ENCODE measurements at regions not wholly inside any gene's neighbourhood (a gene's known extent, or its start where the extent isn't known, plus 50 kb on each side); places are given as distances from the start of the nearest gene placed in this dataset.

GRCh38 chr13:92954746-92955145 lies 271.9 kb upstream of the GPC6 start:
- H3K9me3 ChIP-seq (ENCODE audit: control insufficient read depth in 1 of 2, insufficient read depth in 1 of 2, low read length in 2 of 2) = peaks cover 0 to 2% of the 10 kb centered on the region in 2 experiments
- ChIA-PET CTCF (no interaction called here), POLR2A (no interaction called here)
- H3K27ac ChIP-seq (ENCODE audit: low read depth in 1 of 2, low read length in 2 of 2) = no peak overlapping the region
- no peaks in the 10 kb centered on the region for H3K36me3 ChIP-seq (ENCODE audit: insufficient read depth, low read length)
- Mint-ChIP-seq H3K4me3 (no peak overlapping the region), H3K27me3 (no peaks in the 10 kb centered on the region), H3K4me1 (ENCODE audit: low read depth) (no peaks in the 10 kb centered on the region), H3K27ac (no peak overlapping the region), H3K9me3 (peaks cover 5% of the 10 kb centered on the region), H3K36me3 (ENCODE audit: low read depth) (no peaks in the 10 kb centered on the region)
- TF ChIP-seq CTCF (IDR thresholded peaks at IDR 0.05) = no peak
- DNase-seq = no peak
- ATAC-seq (ENCODE audit: poor library complexity) = no peak
- H3K27me3 ChIP-seq (ENCODE audit: control insufficient read depth in 1 of 2, insufficient read depth in 2 of 2, low read length in 2 of 2) = no peaks in the 10 kb centered on the region
- H3K4me3 ChIP-seq (ENCODE audit: low read length) = no peak overlapping the region
- intact Hi-C loops (cut with DNase I, micrococcal nuclease) = no loop called here
- H3K4me1 ChIP-seq (ENCODE audit: insufficient read depth, low read length) = no peaks in the 10 kb centered on the region

- Mint-ChIP-seq H3K4me3 (no peak overlapping the region), H3K4me1 (ENCODE audit: low read depth) (no peaks in the 10 kb centered on the region), H3K9me3 (peaks cover 10% of the 10 kb centered on the region), H3K27me3 (no peaks in the 10 kb centered on the region), H3K27ac (no peak overlapping the region), H3K36me3 (ENCODE audit: low read depth) (no peaks in the 10 kb centered on the region)
- Histone ChIP-seq H3K4me1 (ENCODE audit: insufficient read depth, low read length) (no peaks in the 10 kb centered on the region), H3K27ac (ENCODE audit: low read depth in 1 of 2, low read length in 2 of 2) (no peak overlapping the region), H3K4me3 (ENCODE audit: low read length) (no peak overlapping the region), H3K36me3 (ENCODE audit: insufficient read depth, low read length) (no peaks in the 10 kb centered on the region), H3K9me3 (ENCODE audit: control insufficient read depth in 1 of 2, insufficient read depth in 1 of 2, low read length in 2 of 2) (peaks cover 0 to 4% of the 10 kb centered on the region in 2 experiments), H3K27me3 (ENCODE audit: control insufficient read depth in 1 of 2, insufficient read depth in 2 of 2, low read length in 2 of 2) (no peaks in the 10 kb centered on the region)
- ChIA-PET CTCF (no interaction called here), POLR2A (no interaction called here)
- intact Hi-C loops (cut with DNase I, micrococcal nuclease) = no loop called here
- DNase-seq = no peak
- ATAC-seq (ENCODE audit: poor library complexity) = no peak
- TF ChIP-seq CTCF (IDR thresholded peaks at IDR 0.05) = no peak
Measured at GRCh38 chr13:92959790-92960189, 266.8 kb upstream of the GPC6 start.

GRCh38 chr13:92963029-92963428 lies 263.6 kb upstream of the GPC6 start:
- intact Hi-C loops (cut with DNase I, micrococcal nuclease) = no loop called here
- ATAC-seq (ENCODE audit: poor library complexity) = no peak
- H3K36me3 Mint-ChIP-seq (ENCODE audit: low read depth) = no peaks in the 10 kb centered on the region
- H3K27me3 ChIP-seq (ENCODE audit: control insufficient read depth in 1 of 2, insufficient read depth in 2 of 2, low read length in 2 of 2) = no peaks in the 10 kb centered on the region
- ChIA-PET CTCF (no interaction called here), POLR2A (no interaction called here)
- DNase-seq = no peak
- no peak overlapping the region for H3K4me3 ChIP-seq (ENCODE audit: low read length)
- peaks cover 5% of the 10 kb centered on the region for H3K9me3 Mint-ChIP-seq
- H3K27me3 Mint-ChIP-seq = no peaks in the 10 kb centered on the region
- H3K4me3 Mint-ChIP-seq = no peak overlapping the region
- no peaks in the 10 kb centered on the region for H3K4me1 ChIP-seq (ENCODE audit: insufficient read depth, low read length)
- H3K9me3 ChIP-seq (ENCODE audit: control insufficient read depth in 1 of 2, insufficient read depth in 1 of 2, low read length in 2 of 2) = peaks cover 0 to 4% of the 10 kb centered on the region in 2 experiments
- no peak overlapping the region for H3K27ac Mint-ChIP-seq
- no peak overlapping the region for H3K27ac ChIP-seq (ENCODE audit: low read depth in 1 of 2, low read length in 2 of 2)
- no peaks in the 10 kb centered on the region for H3K4me1 Mint-ChIP-seq (ENCODE audit: low read depth)
- no peaks in the 10 kb centered on the region for H3K36me3 ChIP-seq (ENCODE audit: insufficient read depth, low read length)
- TF ChIP-seq CTCF (IDR thresholded peaks at IDR 0.05) = no peak
